HG03095 (cell line): ENCODE measurements at regions not wholly inside any gene's neighbourhood (a gene's known extent, or its start where the extent isn't known, plus 50 kb on each side); places are given as distances from the start of the nearest gene placed in this dataset.
"Not testable (repeated sequence)": the region's sequence is repeated elsewhere in the genome, so short reads cannot be mapped to it uniquely, and the experiment has no call there.

ENCODE experiments used
- ATAC-seq: cut with Tn5 transposase; IDR thresholded peaks from one replicate; pipeline ENCODE4 v1.9.1; 2021; ENCODE audit warnings: moderate library complexity; ENCODE audit not compliant: unreplicated experiment

DNA sequence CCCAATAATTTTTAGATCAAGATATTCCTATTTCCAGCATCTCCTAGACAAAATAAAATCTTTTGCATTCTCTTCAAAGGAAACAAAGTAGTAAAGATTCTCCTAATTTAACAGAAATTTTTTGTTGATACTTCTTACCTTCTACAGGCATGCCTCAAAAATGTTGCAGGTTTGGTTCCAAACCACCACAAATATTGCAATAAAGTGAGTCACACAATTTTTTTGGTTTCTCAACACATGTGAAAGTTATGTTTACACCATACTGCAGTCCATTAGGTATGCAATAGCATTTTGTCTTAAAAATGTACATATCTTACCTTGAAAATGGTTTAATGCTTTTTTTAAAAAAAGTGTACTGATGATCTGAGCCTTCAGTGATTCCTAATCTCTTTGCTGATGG lies 65.6 kb upstream of the USP15 start:
- no peak for ATAC-seq

DNA sequence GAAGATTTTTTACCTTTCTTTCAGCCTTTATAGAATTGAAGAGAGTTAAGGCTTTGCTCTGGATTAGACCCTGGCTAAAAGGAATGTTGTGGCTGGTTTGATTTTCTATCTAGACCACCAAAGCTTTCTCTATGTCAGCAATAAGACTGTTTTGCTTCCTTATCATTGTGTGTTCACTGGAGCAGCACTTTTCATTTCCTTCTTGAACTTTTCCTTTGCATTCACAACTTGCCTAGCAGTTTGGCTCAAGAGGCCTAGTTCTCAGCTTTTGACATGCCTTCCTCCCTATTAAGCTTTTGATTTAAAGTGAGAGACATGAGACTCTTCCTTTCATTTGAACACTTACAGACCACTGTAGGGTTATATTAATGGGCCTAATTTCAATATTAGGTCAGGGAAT lies 64.1 kb upstream of the USP15 start:
- no peak for ATAC-seq

DNA sequence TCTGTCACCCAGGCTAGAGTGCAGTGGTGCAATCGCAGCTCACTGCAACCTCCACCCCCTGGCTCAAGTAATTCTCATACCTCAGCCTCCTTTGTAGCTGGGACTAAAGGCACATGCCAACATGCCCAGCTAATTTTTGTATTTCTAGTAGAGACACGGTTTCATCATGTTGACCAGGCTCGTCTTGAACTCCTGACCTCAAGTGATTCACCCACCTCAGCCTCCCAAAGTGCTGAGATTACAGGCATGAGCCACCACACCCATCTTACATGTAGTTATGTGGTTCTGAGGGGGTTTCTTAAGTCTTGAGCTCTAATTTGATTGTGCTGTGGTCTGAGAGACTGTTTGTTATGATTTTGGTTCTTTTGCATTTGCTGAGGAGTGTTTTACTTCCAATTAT lies 57.3 kb upstream of the USP15 start:
- ATAC-seq: not testable (repeated sequence)

DNA sequence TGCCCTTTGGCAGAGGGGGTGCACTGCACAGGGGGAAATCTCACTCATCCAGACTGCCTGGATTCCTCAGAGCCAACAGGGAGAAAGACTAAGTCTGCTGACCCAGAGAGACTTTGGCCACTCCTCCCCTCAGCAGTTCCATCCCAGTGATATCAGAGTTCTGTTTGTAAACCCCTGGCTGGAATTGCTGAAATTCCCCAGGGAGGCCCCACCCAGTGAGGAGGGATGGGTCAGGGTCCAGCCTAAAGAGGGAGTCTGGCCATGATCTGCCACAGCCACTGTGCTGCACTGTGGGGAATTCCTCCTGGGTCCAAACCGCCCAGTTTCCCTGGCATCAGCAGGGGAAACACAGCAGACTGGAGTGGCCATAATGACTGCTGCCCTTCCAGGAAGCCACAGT lies 54.9 kb upstream of the USP15 start:
- ATAC-seq: no peak

DNA sequence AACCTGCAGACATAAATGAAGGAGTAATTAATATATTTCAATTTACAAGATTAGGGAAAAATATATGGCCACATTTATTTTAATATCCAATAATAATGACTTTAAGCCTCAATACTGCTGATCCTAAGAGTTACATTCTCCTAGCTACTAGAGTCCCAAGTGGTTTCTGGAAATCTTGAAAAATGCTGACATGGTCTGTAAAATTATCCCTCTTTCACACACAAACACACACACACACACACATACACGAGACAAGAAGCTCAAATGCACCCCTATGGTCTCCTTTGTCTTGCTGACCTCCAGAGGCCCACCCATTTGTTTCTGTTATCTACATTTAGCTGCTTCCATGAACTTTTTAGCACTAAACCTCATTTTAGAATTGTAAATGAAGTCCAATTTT lies 53.0 kb upstream of the USP15 start:
- no peak for ATAC-seq
